Astrocyte (in vitro differentiated cells and primary cell): ENCODE measurements at regions not wholly inside any gene's neighbourhood (a gene's known extent, or its start where the extent isn't known, plus 50 kb on each side); places are given as distances from the start of the nearest gene placed in this dataset.

Experiments
- DNase-seq: peaks from one replicate; pipeline ENCODE4 v3.0.0-alpha.2; 2010; ENCODE audit warnings: low read depth
- FAIRE-seq: peaks from 2 replicates; lab custom pipeline; 2011; peaks lifted over from hg19 to GRCh38; lab: Jason Lieb, UNC
- H2AFZ ChIP-seq: 2 replicates; pipeline ENCODE4 v1.6.0; 2012; ENCODE audit warnings: low read depth, low read length, inconsistent platforms
- H3K27ac ChIP-seq: 2 replicates; pipeline ENCODE4 v1.5.1; 2011; ENCODE audit warnings: low read depth, low read length, inconsistent platforms
- H3K27me3 ChIP-seq: 2 replicates; pipeline ENCODE4 v1.6.0; 2011; ENCODE audit warnings: low read length, inconsistent platforms; ENCODE audit not compliant: insufficient read depth
- H3K36me3 ChIP-seq: 2 replicates; pipeline ENCODE4 v1.5.1; 2011; ENCODE audit warnings: low read length, inconsistent platforms; ENCODE audit not compliant: insufficient read depth
- H3K4me1 ChIP-seq: 2 replicates; pipeline ENCODE4 v1.5.1; 2011; ENCODE audit warnings: low read length, inconsistent platforms; ENCODE audit not compliant: insufficient read depth
- H3K4me2 ChIP-seq: 2 replicates; pipeline ENCODE4 v1.6.0; 2012; ENCODE audit warnings: low read length, inconsistent platforms
- H3K4me3 ChIP-seq: 2 replicates; pipeline ENCODE4 v1.5.1; 2011; ENCODE audit warnings: low read depth, mild to moderate bottlenecking, low read length, inconsistent platforms; ENCODE audit not compliant: insufficient read depth
- H3K79me2 ChIP-seq: 2 replicates; pipeline ENCODE4 v1.6.0; 2012; ENCODE audit warnings: mild to moderate bottlenecking, low read length, inconsistent platforms; ENCODE audit not compliant: insufficient read depth
- H3K9ac ChIP-seq: 2 replicates; pipeline ENCODE4 v1.6.0; 2012; ENCODE audit warnings: mild to moderate bottlenecking, low read length, inconsistent platforms
- H3K9me3 ChIP-seq: 2 replicates; pipeline ENCODE4 v1.5.1; 2012; ENCODE audit warnings: low read depth, mild to moderate bottlenecking, low read length, inconsistent platforms; ENCODE audit not compliant: insufficient read depth
- H4K20me1 ChIP-seq: 2 replicates; pipeline ENCODE4 v1.6.0; 2012; ENCODE audit warnings: low read length, inconsistent platforms; ENCODE audit not compliant: insufficient read depth
- H3K27ac Mint-ChIP-seq: one replicate; pipeline ENCODE4 v1.8.0; 2021; ENCODE audit warnings: mild to moderate bottlenecking, mixed read lengths; ENCODE audit not compliant: unreplicated experiment
- H3K27me3 Mint-ChIP-seq: one replicate; pipeline ENCODE4 v1.8.0; 2021; ENCODE audit warnings: low read depth, mixed read lengths; ENCODE audit not compliant: unreplicated experiment
- H3K36me3 Mint-ChIP-seq: one replicate; pipeline ENCODE4 v1.8.0; 2021; ENCODE audit warnings: low read depth, mixed read lengths; ENCODE audit not compliant: unreplicated experiment
- H3K4me1 Mint-ChIP-seq: one replicate; pipeline ENCODE4 v1.8.0; 2021; ENCODE audit warnings: low read depth, mixed read lengths; ENCODE audit not compliant: unreplicated experiment
- H3K4me3 Mint-ChIP-seq: one replicate; pipeline ENCODE4 v1.8.0; 2021; ENCODE audit warnings: mild to moderate bottlenecking, moderate library complexity, mixed read lengths; ENCODE audit not compliant: unreplicated experiment
- H3K9me3 Mint-ChIP-seq: one replicate; pipeline ENCODE4 v1.8.0; 2021; ENCODE audit warnings: mild to moderate bottlenecking, mixed read lengths; ENCODE audit not compliant: unreplicated experiment
- CTCF ChIP-seq: IDR thresholded peaks from 2 replicates; pipeline ENCODE4 v1.5.1; 2011; ENCODE audit warnings: low read depth, mild to moderate bottlenecking, inconsistent platforms, low read length, moderate library complexity; ENCODE audit not compliant: insufficient read depth
- EZH2 ChIP-seq: IDR thresholded peaks from 2 replicates; pipeline ENCODE4 v1.6.1; 2012; ENCODE audit warnings: mild to moderate bottlenecking, low read length, inconsistent platforms; ENCODE audit not compliant: insufficient read depth

- H3K27me3 ChIP-seq: no peaks in the 10 kb centered on the region
- Mint-ChIP-seq H3K36me3 (peaks cover 2% of the 10 kb centered on the region), H3K27ac (no peak overlapping the region), H3K9me3 (peaks cover 38% of the 10 kb centered on the region), H3K27me3 (peaks cover 4% of the 10 kb centered on the region), H3K4me3 (no peak overlapping the region), H3K4me1 (no peaks in the 10 kb centered on the region)
- H3K79me2 ChIP-seq: no peaks in the 10 kb centered on the region
- no peaks in the 10 kb centered on the region for H3K36me3 ChIP-seq
- TF ChIP-seq EZH2: no peak
- no peak for TF ChIP-seq CTCF
- peaks cover 10% of the 10 kb centered on the region for H3K9me3 ChIP-seq
- no peaks in the 10 kb centered on the region for H3K4me1 ChIP-seq
- no peak overlapping the region for H3K4me2 ChIP-seq
- no peak overlapping the region for H3K27ac ChIP-seq
- no peak overlapping the region for H2AFZ ChIP-seq
- no peak overlapping the region for H3K9ac ChIP-seq
- DNase-seq (no peak), FAIRE-seq (no peak)
- H4K20me1 ChIP-seq: no peaks in the 10 kb centered on the region
- H3K4me3 ChIP-seq: no peak overlapping the region
Measured at GRCh38 chr18:78900938-78901909, 78.4 kb upstream of the SALL3 start.

GRCh38 chr18:78901923-78902794 lies 77.5 kb upstream of the SALL3 start:
- Histone ChIP-seq H3K9me3 (peaks cover 10% of the 10 kb centered on the region), H3K36me3 (no peaks in the 10 kb centered on the region), H2AFZ (no peak overlapping the region), H3K27me3 (no peaks in the 10 kb centered on the region), H3K27ac (no peak overlapping the region), H3K9ac (no peak overlapping the region), H3K4me2 (no peak overlapping the region), H4K20me1 (no peaks in the 10 kb centered on the region), H3K79me2 (no peaks in the 10 kb centered on the region), H3K4me3 (no peak overlapping the region), H3K4me1 (no peaks in the 10 kb centered on the region)
- Mint-ChIP-seq H3K4me1 (no peaks in the 10 kb centered on the region), H3K27me3 (peaks cover 4% of the 10 kb centered on the region), H3K9me3 (peaks cover 35% of the 10 kb centered on the region), H3K4me3 (no peak overlapping the region), H3K36me3 (peaks cover 2% of the 10 kb centered on the region), H3K27ac (no peak overlapping the region)
- FAIRE-seq (no peak), DNase-seq (no peak)
- TF ChIP-seq CTCF (no peak), EZH2 (no peak)
